NB4 (cell line): ENCODE measurements at regions not wholly inside any gene's neighbourhood (a gene's known extent, or its start where the extent isn't known, plus 50 kb on each side); places are given as distances from the start of the nearest gene placed in this dataset.

ENCODE experiments used
- CTCF ChIP-seq: IDR thresholded peaks from one replicate; pipeline ENCODE4 v1.5.1; 2012; ENCODE audit warnings: low read depth, low read length
- POLR2A ChIP-seq: IDR thresholded peaks from 2 replicates; pipeline ENCODE4 v1.6.1; 2011; ENCODE audit warnings: mild to moderate bottlenecking; ENCODE audit not compliant: insufficient read length; ENCODE audit errors: extremely low read depth
- TF ChIP-seq, protein P1 (sequence below): IDR thresholded peaks from 2 replicates; pipeline ENCODE4 v1.6.1; 2011; ENCODE audit warnings: low read depth, low read length

DNA sequence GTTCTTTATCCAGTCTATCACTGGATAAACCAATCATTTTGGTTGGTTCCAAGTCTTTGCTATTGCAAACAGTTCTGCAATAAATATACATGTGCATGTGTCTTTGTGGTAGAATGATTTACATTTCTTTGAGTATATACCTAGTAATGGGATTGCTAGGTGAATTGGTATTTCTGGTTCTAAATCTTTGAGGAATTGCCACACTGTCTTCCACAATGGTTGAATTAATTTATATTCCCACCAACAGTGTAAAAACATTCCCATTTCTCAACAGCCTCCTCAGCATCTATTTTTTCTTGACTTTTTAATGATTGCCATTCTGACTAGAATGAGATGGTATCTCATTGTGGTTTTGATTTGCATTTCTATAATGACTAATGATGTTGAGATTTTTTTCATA lies 791.7 kb upstream of the AGA start:
- no peak for TF ChIP-seq CTCF
- no peak for TF ChIP-seq POLR2A
- TF ChIP-seq, protein P1, sequence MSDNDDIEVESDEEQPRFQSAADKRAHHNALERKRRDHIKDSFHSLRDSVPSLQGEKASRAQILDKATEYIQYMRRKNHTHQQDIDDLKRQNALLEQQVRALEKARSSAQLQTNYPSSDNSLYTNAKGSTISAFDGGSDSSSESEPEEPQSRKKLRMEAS = no peak
